Neuronal stem cell (in vitro differentiated cells): ENCODE measurements at regions not wholly inside any gene's neighbourhood (a gene's known extent, or its start where the extent isn't known, plus 50 kb on each side); places are given as distances from the start of the nearest gene placed in this dataset.

Source experiments
- DNase-seq: peaks from one replicate; pipeline ENCODE4 v3.0.0-alpha.2; 2013; ENCODE audit warnings: low spot score
- H2AFZ ChIP-seq: one replicate; pipeline ENCODE4 v1.6.1; 2013; ENCODE audit warnings: mild to moderate bottlenecking, low read length, inconsistent platforms
- H2AK5ac ChIP-seq: 2 replicates; pipeline ENCODE4 v1.6.1; 2013; ENCODE audit warnings: low read depth, mild to moderate bottlenecking, inconsistent platforms, low read length, moderate library complexity, mixed read lengths
- H2BK120ac ChIP-seq: 2 replicates; pipeline ENCODE4 v1.6.1; 2013; ENCODE audit warnings: low read depth, mild to moderate bottlenecking, inconsistent platforms, low read length, moderate library complexity, mixed read lengths
- H2BK12ac ChIP-seq: one replicate; pipeline ENCODE4 v1.6.1; 2013; ENCODE audit warnings: low read length, inconsistent platforms
- H2BK15ac ChIP-seq: 2 replicates; pipeline ENCODE4 v1.6.1; 2013; ENCODE audit warnings: mild to moderate bottlenecking, low read length, inconsistent platforms, mixed read lengths
- H2BK5ac ChIP-seq: one replicate; pipeline ENCODE4 v1.6.1; 2013; ENCODE audit warnings: inconsistent platforms, mild to moderate bottlenecking, low read length, moderate library complexity
- H3K14ac ChIP-seq: one replicate; pipeline ENCODE4 v1.6.1; 2013; ENCODE audit warnings: low read length, inconsistent platforms
- H3K18ac ChIP-seq: 2 replicates; pipeline ENCODE4 v1.6.1; 2013; ENCODE audit warnings: low read length, inconsistent platforms
- H3K23ac ChIP-seq: 2 replicates; pipeline ENCODE4 v1.6.1; 2013; ENCODE audit warnings: low read depth, mild to moderate bottlenecking, mixed read lengths, low read length, inconsistent platforms; ENCODE audit not compliant: poor library complexity
- H3K27ac ChIP-seq: replicated peaks from 3 replicates; pipeline ENCODE4 v1.5.1; 2013; ENCODE audit warnings: low read length, inconsistent platforms
- H3K27me3 ChIP-seq, 3 experiments: 2 replicates each; pipeline ENCODE4 v1.6.1; 2013; ENCODE audit warnings: low read length in 3 of 3, mild to moderate bottlenecking in 2 of 3, inconsistent platforms in 1 of 3, low read depth in 1 of 3, mixed read lengths in 1 of 3, moderate library complexity in 1 of 3; ENCODE audit not compliant: control insufficient read depth in 3 of 3, insufficient read depth in 3 of 3
- H3K36me3 ChIP-seq, 2 donors: replicated peaks in 1 of 2; 2 replicates each; pipeline ENCODE4 v1.6.1; 2013; ENCODE audit warnings: low read length in 2 of 2; ENCODE audit not compliant: control insufficient read depth in 2 of 2, insufficient read depth in 2 of 2
- H3K4ac ChIP-seq: 2 replicates; pipeline ENCODE4 v1.6.1; 2013; ENCODE audit warnings: inconsistent platforms, mild to moderate bottlenecking, low read length, moderate library complexity
- H3K4me1 ChIP-seq, 2 donors: 1 replicate in 1 of 2; 2 replicates in 1 of 2; pipeline ENCODE4 v1.6.1; 2013; ENCODE audit warnings: low read length in 2 of 2, low read depth in 1 of 2; ENCODE audit not compliant: control insufficient read depth in 2 of 2, insufficient read depth in 1 of 2
- H3K4me2 ChIP-seq: one replicate; pipeline ENCODE4 v1.6.1; 2013; ENCODE audit warnings: mild to moderate bottlenecking, low read length, inconsistent platforms; ENCODE audit not compliant: insufficient read depth, poor library complexity, severe bottlenecking
- H3K4me3 ChIP-seq, 2 donors: 2 replicates each; pipeline ENCODE4 v1.5.1; 2013; ENCODE audit warnings: low read length in 2 of 2, mild to moderate bottlenecking in 2 of 2, inconsistent platforms in 1 of 2, moderate library complexity in 1 of 2
- H3K79me1 ChIP-seq: one replicate; pipeline ENCODE4 v1.6.1; 2013; ENCODE audit warnings: low read depth, mild to moderate bottlenecking, inconsistent platforms, low read length, moderate library complexity
- H3K9ac ChIP-seq: one replicate; pipeline ENCODE4 v1.6.1; 2013; ENCODE audit warnings: mild to moderate bottlenecking, low read depth, low read length, inconsistent platforms; ENCODE audit not compliant: poor library complexity
- H3K9me3 ChIP-seq, 2 donors: replicated peaks in 1 of 2; 2 replicates each; pipeline versions ENCODE3 to v1.6.1; 2013; ENCODE audit warnings: low read length in 2 of 2, mild to moderate bottlenecking in 2 of 2, inconsistent platforms in 1 of 2, low read depth in 1 of 2, mixed read lengths in 1 of 2, moderate library complexity in 1 of 2; ENCODE audit not compliant: control insufficient read depth in 2 of 2, insufficient read depth in 1 of 2
- H4K8ac ChIP-seq: one replicate; pipeline ENCODE4 v1.6.1; 2013; ENCODE audit warnings: low read depth, mild to moderate bottlenecking, inconsistent platforms, low read length, moderate library complexity
- H4K91ac ChIP-seq: one replicate; pipeline ENCODE4 v1.6.1; 2013; ENCODE audit warnings: low read length, low read depth, mild to moderate bottlenecking, inconsistent platforms; ENCODE audit not compliant: poor library complexity
- WGBS, 2 donors: extraction: QIAGEN DNeasy Blood & Tissue Kit; methylation state at CpG; one replicate each; pipeline ENCODE4 v1.1.7; 2013; ENCODE audit warnings: missing lambda C conversion rate in 2 of 2, mixed read lengths in 1 of 2; ENCODE audit not compliant: insufficient read length in 2 of 2, insufficient replicate concordance in 1 of 2; ENCODE audit errors: extremely low coverage in 2 of 2; 5-methylcytosine and 5-hydroxymethylcytosine counted together

GRCh38 chr3:96294143-96294542 is 520.3 kb upstream of the EPHA6 start:
- Histone ChIP-seq H2BK120ac (no peak overlapping the region), H3K4me2 (no peak overlapping the region), H3K27me3 (no peaks in the 10 kb centered on the region), H2BK15ac (no peak overlapping the region), H3K79me1 (no peaks in the 10 kb centered on the region), H3K4me1 (no peaks in the 10 kb centered on the region), H2AFZ (no peak overlapping the region), H3K9ac (no peak overlapping the region), H3K14ac (no peak overlapping the region), H3K27ac (no peak overlapping the region), H2BK5ac (no peak overlapping the region), H3K4ac (no peak overlapping the region), H2BK12ac (no peak overlapping the region), H3K36me3 (no peaks in the 10 kb centered on the region), H2AK5ac (no peak overlapping the region), H3K9me3 (no peaks in the 10 kb centered on the region), H3K4me3 (no peak overlapping the region), H4K8ac (no peak overlapping the region), H3K23ac (no peak overlapping the region), H3K18ac (no peak overlapping the region), H4K91ac (no peak overlapping the region)
- no peak for DNase-seq
- WGBS, 2 donors: no CpG with 5 or more reads among the region's 4 CpGs

- H2BK5ac ChIP-seq: no peak overlapping the region
- no peaks in the 10 kb centered on the region for H3K27me3 ChIP-seq
- H2AK5ac ChIP-seq: no peak overlapping the region
- no peak overlapping the region for H2BK15ac ChIP-seq
- H2AFZ ChIP-seq: no peak overlapping the region
- no peaks in the 10 kb centered on the region for H3K79me1 ChIP-seq
- H3K4me3 ChIP-seq: no peak overlapping the region
- H4K8ac ChIP-seq: no peak overlapping the region
- H3K14ac ChIP-seq: no peak overlapping the region
- no peaks in the 10 kb centered on the region for H3K36me3 ChIP-seq
- H2BK120ac ChIP-seq: no peak overlapping the region
- no peak overlapping the region for H3K4me2 ChIP-seq
- H3K23ac ChIP-seq: no peak overlapping the region
- H2BK12ac ChIP-seq: no peak overlapping the region
- H3K4me1 ChIP-seq: peaks cover 0 to 2% of the 10 kb centered on the region in 2 donors
- no peaks in the 10 kb centered on the region for H3K9me3 ChIP-seq
- H3K4ac ChIP-seq: no peak overlapping the region
- no peak overlapping the region for H3K9ac ChIP-seq
- no CpG with 5 or more reads among the region's 4 CpGs for WGBS, 2 donors
- H4K91ac ChIP-seq: no peak overlapping the region
- H3K27ac ChIP-seq: no peak overlapping the region
- DNase-seq: no peak
- H3K18ac ChIP-seq: no peak overlapping the region
Measured at GRCh38 chr3:96300743-96301142, 513.7 kb upstream of the EPHA6 start.

- no peak overlapping the region for H3K23ac ChIP-seq
- no peaks in the 10 kb centered on the region for H3K9me3 ChIP-seq
- no CpG with 5 or more reads among the region's 1 CpG for WGBS, 2 donors
- H2AK5ac ChIP-seq: no peak overlapping the region
- no peak overlapping the region for H3K14ac ChIP-seq
- H2BK120ac ChIP-seq: no peak overlapping the region
- H3K27ac ChIP-seq: no peak overlapping the region
- no peak overlapping the region for H3K4me3 ChIP-seq
- no peak overlapping the region for H4K91ac ChIP-seq
- H3K27me3 ChIP-seq: no peaks in the 10 kb centered on the region
- H3K4me2 ChIP-seq: no peak overlapping the region
- H2AFZ ChIP-seq: peak overlapping the region; percentile 45
- no peak overlapping the region for H2BK12ac ChIP-seq
- peaks cover 0 to 2% of the 10 kb centered on the region in 2 donors for H3K4me1 ChIP-seq
- no peaks in the 10 kb centered on the region for H3K79me1 ChIP-seq
- H3K4ac ChIP-seq: no peak overlapping the region
- no peak overlapping the region for H2BK15ac ChIP-seq
- DNase-seq: no peak
- no peak overlapping the region for H3K18ac ChIP-seq
- no peak overlapping the region for H4K8ac ChIP-seq
- H3K36me3 ChIP-seq: no peaks in the 10 kb centered on the region
- H3K9ac ChIP-seq: no peak overlapping the region
- no peak overlapping the region for H2BK5ac ChIP-seq
Measured at GRCh38 chr3:96319166-96319565, 495.2 kb upstream of the EPHA6 start.

- no peak overlapping the region for H3K18ac ChIP-seq
- no peaks in the 10 kb centered on the region for H3K36me3 ChIP-seq
- H2AFZ ChIP-seq: no peak overlapping the region
- no peak overlapping the region for H2BK12ac ChIP-seq
- H3K4ac ChIP-seq: no peak overlapping the region
- H2AK5ac ChIP-seq: no peak overlapping the region
- no peaks in the 10 kb centered on the region for H3K9me3 ChIP-seq
- no peak overlapping the region for H3K4me3 ChIP-seq
- H3K23ac ChIP-seq: no peak overlapping the region
- no peak overlapping the region for H4K8ac ChIP-seq
- no peak overlapping the region for H2BK15ac ChIP-seq
- no peak overlapping the region for H3K14ac ChIP-seq
- no peak overlapping the region for H3K27ac ChIP-seq
- no peak for DNase-seq
- H4K91ac ChIP-seq: no peak overlapping the region
- no peak overlapping the region for H2BK120ac ChIP-seq
- peaks cover 0 to 2% of the 10 kb centered on the region in 2 donors for H3K4me1 ChIP-seq
- no CpG with 5 or more reads among the region's 1 CpG for WGBS, 2 donors
- H3K27me3 ChIP-seq: no peaks in the 10 kb centered on the region
- H3K9ac ChIP-seq: no peak overlapping the region
- H2BK5ac ChIP-seq: no peak overlapping the region
- H3K79me1 ChIP-seq: no peaks in the 10 kb centered on the region
- no peak overlapping the region for H3K4me2 ChIP-seq
Measured at GRCh38 chr3:96324087-96324486, 490.3 kb upstream of the EPHA6 start.
